Ramos (cell line): ENCODE measurements at regions not wholly inside any gene's neighbourhood (a gene's known extent, or its start where the extent isn't known, plus 50 kb on each side); places are given as distances from the start of the nearest gene placed in this dataset.
"Not testable (repeated sequence)": the region's sequence is repeated elsewhere in the genome, so short reads cannot be mapped to it uniquely, and the experiment has no call there.

ENCODE experiments used
- in situ Hi-C: fragments of 300-500 bp; cut with MboI; formaldehyde crosslinking; loops from one replicate; pipeline ENCODE4 v1.14.3; 2022; ENCODE audit warnings: low sequenced_read_pairs; ENCODE audit not compliant: unreplicated experiment

DNA sequence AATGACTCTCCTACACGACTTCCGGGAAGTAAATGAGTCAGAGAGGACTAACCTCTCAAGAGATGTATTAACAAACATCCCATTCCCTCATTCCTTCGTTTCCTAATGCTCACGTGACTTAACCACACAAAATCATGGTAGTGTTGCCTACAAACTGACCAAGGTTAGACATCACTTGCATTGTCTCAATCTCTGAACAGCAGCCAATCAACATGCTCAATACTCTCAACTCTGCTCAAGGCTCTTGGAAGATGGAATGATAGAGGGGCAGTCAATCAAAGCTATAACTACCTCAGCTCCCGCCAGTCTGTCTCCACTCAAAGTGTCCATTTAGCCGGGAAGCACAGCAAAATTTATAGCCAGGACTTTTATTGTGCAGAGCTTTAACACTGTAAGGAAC lies 143.8 kb upstream of the PIK3R1 start:
- in situ Hi-C loops: no loop called here

GRCh38 chr5:68071282-68071632 lies 144.3 kb upstream of the PIK3R1 start:
- in situ Hi-C loops: no loop called here

DNA sequence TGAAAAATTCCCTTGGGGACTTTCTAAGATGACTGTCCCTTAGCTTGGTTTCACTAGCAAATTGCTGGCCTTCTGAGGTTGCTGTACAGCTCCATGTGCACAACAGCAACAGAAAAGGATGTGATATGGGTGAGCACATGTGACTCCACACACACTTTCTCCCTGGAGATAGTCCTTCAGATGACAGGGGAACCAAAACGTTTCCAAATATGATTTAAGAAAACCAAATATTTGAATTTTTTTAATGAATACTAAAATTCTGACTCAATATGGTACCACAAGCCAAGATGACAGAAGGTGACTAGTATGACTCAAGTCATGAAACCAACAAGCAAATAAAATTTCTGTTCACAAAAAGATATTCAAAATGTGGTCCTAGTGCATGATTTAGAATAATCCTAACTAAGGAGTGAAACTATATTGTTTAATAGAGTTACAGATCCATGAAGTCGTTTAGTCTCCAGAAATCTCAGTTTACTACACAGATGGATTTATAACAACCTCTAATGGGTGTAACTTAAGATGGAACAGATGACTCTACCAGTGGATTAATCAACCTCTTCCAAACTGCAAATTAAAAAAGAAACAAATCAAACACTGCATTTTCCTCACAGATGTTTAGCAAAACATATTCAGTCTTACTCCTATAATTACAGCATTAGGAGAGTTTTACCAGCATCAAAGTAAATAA lies 144.8 kb upstream of the PIK3R1 start:
- in situ Hi-C loops: no loop called here

DNA sequence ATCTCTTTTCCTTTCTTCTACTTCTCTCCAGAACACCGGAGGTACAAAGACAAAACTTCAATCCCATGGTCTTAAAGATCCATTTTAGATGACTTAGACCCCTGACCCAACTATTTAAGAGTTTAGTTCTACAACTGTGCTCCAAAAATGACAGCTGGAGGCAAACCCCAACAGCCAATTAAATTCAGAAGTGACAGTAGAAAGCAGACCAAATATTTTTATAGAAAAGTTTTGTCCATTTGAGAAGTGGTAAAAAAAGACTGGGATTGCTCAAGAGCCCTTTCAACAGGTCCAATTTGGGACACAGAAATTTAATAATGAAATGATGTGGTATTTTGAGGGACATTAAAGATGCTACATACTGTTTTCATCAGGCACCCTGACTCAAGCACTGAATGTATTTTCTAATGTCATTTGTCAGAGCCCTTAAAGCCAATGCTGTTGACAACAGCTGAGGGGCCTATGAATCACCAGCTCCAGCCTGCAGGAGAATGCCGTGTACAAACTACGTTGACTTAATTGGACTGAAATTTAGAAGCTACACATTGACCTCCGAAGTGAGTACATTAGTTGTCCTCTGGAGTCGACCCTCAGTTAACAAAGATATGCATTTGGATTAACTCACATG lies 147.5 kb upstream of the PIK3R1 start:
- in situ Hi-C loops: no loop called here

- in situ Hi-C loops: no loop called here
Observed at GRCh38 chr5:68067291-68067690, 148.3 kb upstream of the PIK3R1 start.

DNA sequence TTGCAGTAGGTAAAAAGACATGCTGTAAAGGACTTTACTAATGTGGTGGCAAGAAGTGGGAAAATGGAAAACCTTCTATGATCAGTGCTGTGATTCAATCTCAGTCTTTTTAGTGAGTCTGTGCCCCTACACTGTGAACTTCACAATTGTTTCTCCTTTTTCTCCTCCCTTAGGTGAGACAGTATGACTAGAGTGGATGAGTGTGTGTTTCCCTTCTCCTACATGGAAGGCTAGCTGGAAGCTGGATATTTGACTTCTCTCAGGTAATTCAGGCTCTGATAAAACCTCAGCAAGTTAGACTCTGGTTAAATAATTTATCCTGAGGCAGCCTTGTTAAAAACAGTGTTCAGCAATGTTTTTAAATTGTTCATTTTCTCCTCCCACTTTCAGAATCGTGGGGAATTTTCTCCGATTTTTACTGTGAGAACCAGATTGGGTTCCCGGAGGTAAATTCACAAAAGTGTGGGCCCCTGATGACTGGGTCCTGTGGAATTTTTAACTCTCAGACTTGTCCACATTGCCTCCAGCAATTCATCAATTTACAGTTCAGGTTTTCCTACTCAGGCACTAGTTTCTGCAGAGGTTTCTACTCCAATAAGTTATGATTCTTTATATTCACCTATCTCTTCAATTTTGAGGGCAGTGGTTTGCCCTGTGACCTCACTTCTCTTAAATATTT lies 149.1 kb upstream of the PIK3R1 start:
- in situ Hi-C loops: no loop called here

GRCh38 chr5:68065321-68065720 lies 150.2 kb upstream of the PIK3R1 start:
- in situ Hi-C loops: not testable (repeated sequence)

DNA sequence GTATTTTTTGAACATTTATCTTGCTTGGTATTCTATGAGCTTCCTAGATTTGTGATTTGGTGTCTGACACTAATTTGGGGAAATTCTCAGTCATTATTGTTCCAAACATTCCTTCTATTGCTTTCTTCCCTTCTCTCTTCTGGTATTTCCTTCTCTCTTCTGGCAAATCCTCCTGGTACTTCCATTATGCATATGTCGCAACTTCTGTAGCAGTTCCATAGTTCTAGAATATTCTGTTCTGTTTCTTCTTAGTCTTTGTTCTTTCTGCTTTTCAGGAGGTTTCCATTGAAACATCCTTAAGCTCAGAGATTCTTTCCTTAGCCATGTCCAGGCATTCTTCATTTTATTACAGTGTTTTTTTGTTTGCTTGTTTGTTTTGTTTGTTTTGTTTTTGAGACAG lies 155.2 kb upstream of the PIK3R1 start:
- in situ Hi-C loops: no loop called here

GRCh38 chr5:68057191-68057590 lies 158.4 kb upstream of the PIK3R1 start:
- in situ Hi-C loops: no loop called here

GRCh38 chr5:68055686-68056085 lies 159.9 kb upstream of the PIK3R1 start:
- in situ Hi-C loops: no loop called here

DNA sequence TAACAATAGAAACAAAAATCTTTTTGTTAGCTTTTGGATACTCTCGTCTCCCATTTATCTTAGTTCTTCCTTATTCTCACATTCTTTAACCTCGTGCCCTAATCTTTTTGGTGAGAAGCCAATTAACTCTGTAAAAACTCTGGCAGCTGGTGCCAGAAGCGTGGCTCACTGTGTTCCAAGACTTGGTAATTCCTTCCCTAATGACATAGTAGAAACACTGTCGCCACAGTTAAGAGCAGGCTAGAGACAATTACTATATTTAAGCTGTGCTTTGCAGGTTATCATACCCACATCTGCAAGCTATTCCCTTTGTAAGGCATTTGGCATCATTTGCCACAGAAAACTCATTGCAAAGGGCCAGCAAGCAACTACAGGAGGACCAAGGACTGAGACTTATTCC lies 160.9 kb upstream of the PIK3R1 start:
- in situ Hi-C loops: no loop called here

GRCh38 chr5:68053202-68053601 lies 162.4 kb upstream of the PIK3R1 start:
- in situ Hi-C loops: no loop called here

DNA sequence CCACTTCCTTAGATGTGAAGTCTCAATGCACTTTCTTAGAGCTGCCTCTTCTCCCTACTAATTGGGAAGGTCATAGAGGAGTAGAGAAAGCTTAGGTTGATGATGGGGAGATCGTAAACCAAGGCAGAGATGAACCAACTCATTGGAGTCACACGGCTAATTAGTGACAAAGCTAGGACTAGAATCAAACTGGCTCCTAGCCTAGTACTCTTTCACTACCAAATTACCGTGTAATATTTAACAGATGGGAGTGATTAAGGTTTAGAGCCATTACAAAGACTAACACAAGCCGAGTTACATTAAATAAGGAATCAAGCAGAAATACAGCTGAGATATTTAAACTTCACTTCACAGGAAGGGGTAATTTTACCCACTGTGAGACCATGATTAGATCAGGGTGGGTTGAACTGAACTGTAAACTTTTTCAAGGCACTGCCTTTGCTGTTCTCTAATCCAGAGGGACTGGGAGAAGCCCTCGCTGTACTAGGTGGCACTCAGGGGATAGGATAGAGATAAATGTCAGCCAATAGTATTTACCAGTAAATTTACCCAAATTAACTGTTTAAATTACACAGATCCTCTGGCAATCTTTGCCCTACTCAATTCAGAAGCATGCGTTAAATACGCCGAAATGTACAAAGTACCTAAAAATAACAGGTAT lies 166.4 kb upstream of the PIK3R1 start:
- in situ Hi-C loops: no loop called here

GRCh38 chr5:68048516-68048915 lies 167.0 kb upstream of the PIK3R1 start:
- in situ Hi-C loops: no loop called here

GRCh38 chr5:68048054-68048453 lies 167.5 kb upstream of the PIK3R1 start:
- in situ Hi-C loops: not testable (repeated sequence)

DNA sequence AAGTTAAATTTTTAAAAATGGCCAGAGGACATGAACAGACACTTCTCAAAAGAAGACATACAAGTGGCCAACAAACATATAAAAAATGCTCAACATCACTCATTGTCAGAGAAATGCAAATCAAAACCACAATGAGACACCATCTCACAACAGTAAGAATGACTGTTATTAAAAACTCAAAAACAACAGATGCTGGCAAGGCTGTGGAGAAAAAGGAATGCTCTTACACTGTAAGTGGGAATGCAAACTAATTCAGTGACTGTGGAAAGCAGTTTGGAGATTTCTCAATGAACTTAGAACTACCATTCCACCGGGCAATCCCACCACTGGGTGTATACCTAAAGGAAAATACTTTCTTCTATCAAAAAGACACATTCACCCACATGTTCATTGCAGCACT lies 168.5 kb upstream of the PIK3R1 start:
- in situ Hi-C loops: no loop called here

DNA sequence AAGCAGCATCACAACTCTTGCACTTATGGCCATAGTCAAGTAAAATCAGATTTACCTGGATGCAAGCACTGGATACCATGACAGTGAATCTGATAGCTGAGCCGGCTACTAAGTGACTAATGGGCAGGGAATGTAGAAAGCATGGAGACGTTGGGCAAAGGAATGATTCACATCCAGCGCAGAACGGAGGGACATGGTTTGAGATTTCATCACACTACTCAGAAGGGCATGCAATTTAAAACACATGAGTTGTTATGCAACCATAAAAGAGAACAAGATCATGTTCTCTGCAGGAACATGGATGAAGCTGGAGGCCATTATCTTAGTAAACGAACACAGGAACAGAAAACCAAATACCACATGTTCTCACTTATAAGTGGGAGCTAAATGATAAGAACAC lies 169.1 kb upstream of the PIK3R1 start:
- in situ Hi-C loops: no loop called here

- in situ Hi-C loops: no loop called here
Observed at GRCh38 chr5:68041293-68041692, 174.3 kb upstream of the PIK3R1 start.

GRCh38 chr5:68037546-68037945 lies 178.0 kb upstream of the PIK3R1 start:
- in situ Hi-C loops: no loop called here

DNA sequence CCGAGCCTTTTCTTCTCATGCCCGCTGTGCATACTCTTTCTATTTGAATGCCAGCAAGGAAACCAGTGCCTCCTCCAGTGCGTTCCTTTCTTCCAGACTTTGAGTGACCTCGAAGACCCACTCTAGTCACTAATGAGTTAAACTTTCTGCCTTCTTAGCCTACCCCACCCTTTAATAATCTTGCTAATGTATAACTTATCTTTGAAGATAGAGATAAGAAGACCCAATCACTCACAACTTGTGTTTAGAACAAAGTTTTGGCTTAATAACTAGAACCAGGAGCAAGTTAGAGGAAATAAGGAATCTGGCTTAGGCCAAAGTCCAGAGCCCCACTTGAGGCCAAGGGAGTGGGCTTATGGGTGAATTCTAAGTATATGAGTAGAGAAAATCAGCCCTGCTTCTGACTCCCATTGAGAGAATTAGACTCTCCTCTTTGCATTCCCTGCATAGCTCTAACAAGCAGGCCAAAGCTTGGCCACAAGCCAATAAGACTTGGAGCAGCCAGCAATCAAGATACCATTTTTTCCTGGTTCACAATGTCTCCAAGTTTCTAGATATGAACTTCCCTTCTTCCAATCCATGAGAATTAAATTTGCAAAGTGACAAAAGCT lies 181.5 kb upstream of the PIK3R1 start:
- in situ Hi-C loops: no loop called here

DNA sequence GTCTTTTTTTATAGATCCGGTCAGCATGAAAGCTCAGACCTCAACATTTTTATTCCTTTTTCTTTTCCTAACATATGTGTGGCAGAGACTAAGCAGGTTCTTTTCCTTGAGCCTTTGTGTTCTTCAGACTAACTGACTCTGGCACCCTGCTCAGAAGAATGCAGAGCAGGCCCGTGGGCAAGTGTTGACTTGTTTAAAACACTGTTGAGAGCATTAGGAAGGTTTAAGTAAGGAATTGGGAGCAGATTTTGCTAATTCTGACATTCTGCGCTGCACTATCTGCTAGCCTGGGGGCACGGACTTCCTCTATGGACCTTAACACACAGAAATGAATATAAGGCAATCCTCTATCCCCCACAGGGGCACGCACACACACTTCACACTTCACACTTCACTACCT lies 182.5 kb upstream of the PIK3R1 start:
- in situ Hi-C loops: no loop called here
